ENCODE measurements at regions not wholly inside any gene's neighbourhood (a gene's known extent, or its start where the extent isn't known, plus 50 kb on each side); places are given as distances from the start of the nearest gene placed in this dataset.

DNA sequence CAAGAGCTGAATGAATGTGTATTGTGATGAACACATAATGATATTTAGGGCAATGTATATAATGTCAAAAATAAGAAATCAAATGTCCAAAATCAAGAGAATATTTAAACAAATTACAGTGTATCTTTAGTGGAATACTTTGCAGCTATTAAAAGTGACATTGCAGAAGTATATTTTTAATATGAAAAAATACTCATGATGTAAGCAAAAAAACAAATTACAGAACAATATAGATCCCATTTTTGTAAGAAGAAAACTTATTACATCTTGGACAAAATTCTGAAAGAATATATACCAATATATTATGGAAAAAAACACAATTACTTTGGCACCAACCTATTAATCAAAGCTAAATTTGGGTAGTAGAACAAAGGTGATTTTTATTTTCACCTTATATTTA lies 308.2 kb upstream of the NEBL start:
- POLR2A ChIA-PET, result no interaction called here
- CTCF ChIA-PET, result no interaction called here
- Mint-ChIP-seq H3K4me1 (no peaks in the 10 kb centered on the region), H3K27ac (no peak overlapping the region), H3K27me3 (peaks cover 0 to 26% of the 10 kb centered on the region in 2 donors), H3K9me3 (peaks cover 0 to 9% (median 6%) of the 10 kb centered on the region in 3 donors), H3K4me3 (no peak overlapping the region), H3K36me3 (no peaks in the 10 kb centered on the region)
- H3K36me3 ChIP-seq (ENCODE audit: control insufficient read depth in 2 of 2, extremely low read depth in 1 of 2, insufficient read depth in 1 of 2, low read length in 1 of 2), result no peaks in the 10 kb centered on the region
- DNase-seq (no peak), ATAC-seq (replicated peaks in 1 of 4) (no peak)
- H3K4me3 ChIP-seq (ENCODE audit: control insufficient read depth in 1 of 2, extremely low read depth in 1 of 2, low read length in 1 of 2), result no peak overlapping the region
- H3K27me3 ChIP-seq (replicated peaks in 1 of 2; ENCODE audit: control insufficient read depth in 2 of 2, extremely low read depth in 1 of 2, insufficient read depth in 2 of 2, low read length in 1 of 2), result peaks cover 0 to 2% of the 10 kb centered on the region in 2 experiments
- no peak overlapping the region for H3K27ac ChIP-seq (ENCODE audit: low read length)
- H3K4me1 ChIP-seq (ENCODE audit: control insufficient read depth in 1 of 2, extremely low read depth in 1 of 2, insufficient read depth in 2 of 2, low read length in 2 of 2), result no peaks in the 10 kb centered on the region
- no peaks in the 10 kb centered on the region for H3K9me3 ChIP-seq

DNA sequence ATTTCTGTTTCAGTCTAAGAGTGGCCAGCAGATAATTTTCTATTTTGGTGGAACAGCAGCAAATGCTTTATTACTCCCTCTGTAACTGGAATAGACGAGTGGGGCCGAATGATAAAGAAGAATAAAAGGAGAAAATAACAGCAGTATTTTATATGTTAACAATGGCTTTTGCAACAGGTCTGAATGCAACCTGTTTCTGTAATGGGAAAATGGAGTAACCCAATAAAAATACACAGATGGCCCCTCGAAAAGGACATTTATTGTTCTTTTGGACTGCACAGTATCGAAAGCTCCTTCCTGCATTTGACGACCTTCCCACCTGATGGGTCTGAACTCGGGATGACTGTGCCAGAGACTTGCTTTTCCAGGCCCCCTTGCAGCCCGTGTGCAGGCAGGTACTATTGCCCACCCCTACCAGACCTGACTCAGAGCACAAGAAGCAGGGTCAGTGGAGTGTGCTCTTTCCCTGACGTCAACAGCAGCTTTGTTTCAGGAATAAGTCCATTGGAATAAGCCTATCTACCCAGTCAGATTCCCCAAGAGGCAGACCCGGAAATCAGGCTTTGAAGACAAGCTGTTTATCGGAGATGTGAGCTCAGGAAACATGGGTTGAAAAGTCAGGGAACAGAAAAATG lies 306.5 kb upstream of the NEBL start:
- Mint-ChIP-seq H3K4me1 (no peaks in the 10 kb centered on the region), H3K27me3 (peaks cover 0 to 26% of the 10 kb centered on the region in 2 donors), H3K36me3 (no peaks in the 10 kb centered on the region), H3K9me3 (peaks cover under 1 to 9% (median 8%) of the 10 kb centered on the region in 3 donors), H3K27ac (no peak overlapping the region), H3K4me3 (no peak overlapping the region)
- Histone ChIP-seq H3K4me3 (ENCODE audit: control insufficient read depth in 1 of 2, extremely low read depth in 1 of 2, low read length in 1 of 2) (no peak overlapping the region), H3K9me3 (no peaks in the 10 kb centered on the region), H3K27me3 (replicated peaks in 1 of 2; ENCODE audit: control insufficient read depth in 2 of 2, extremely low read depth in 1 of 2, insufficient read depth in 2 of 2, low read length in 1 of 2) (peaks cover 0 to 2% of the 10 kb centered on the region in 2 experiments), H3K27ac (ENCODE audit: low read length) (no peak overlapping the region), H3K4me1 (ENCODE audit: control insufficient read depth in 1 of 2, extremely low read depth in 1 of 2, insufficient read depth in 2 of 2, low read length in 2 of 2) (no peaks in the 10 kb centered on the region), H3K36me3 (ENCODE audit: control insufficient read depth in 2 of 2, extremely low read depth in 1 of 2, insufficient read depth in 1 of 2, low read length in 1 of 2) (no peaks in the 10 kb centered on the region)
- POLR2A ChIA-PET, result no interaction called here
- CTCF ChIA-PET, result interaction anchor here in 1 of 2 donors (0.7 kb wide), 1 partner anchor 933 kb away, joined by 3 read pairs; no protein-coding TSS in a partner anchor
- ATAC-seq (replicated peaks in 1 of 4) (no peak), DNase-seq (no peak)
- WGBS (ENCODE audit: insufficient coverage), result 66% methylated on average over 7 of the region's 10 CpGs

DNA sequence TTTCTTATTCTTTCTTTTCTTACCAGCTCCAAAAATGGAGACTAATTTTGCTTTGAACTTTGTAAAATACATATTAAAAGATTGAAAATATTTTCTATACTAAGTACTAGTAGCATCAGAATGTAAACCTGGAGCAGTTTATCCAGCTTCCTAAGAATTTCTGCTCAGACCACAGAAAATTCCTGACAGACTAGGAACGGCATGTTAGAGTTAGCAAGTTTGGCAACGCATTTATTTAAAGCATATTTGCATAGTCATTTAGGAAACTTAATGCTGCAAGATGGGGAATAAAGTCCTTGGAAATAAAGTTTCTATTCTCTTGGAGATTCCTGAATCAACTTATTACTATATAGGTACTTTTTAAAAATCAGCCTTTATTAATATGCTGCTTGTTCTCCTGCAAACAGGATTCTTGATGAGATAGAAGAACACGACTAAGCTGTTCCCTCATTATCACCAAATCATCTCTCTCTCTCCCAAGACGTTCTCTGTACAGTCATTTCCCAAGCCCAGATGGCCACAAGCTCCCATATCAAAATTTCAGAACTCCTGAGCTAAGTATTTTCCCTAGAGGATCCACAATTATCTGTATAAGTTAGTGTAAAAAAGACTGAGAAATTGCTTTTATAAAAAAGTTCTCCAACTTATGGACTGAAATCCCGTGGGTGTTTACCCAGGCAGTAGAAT lies 305.8 kb upstream of the NEBL start:
- Histone ChIP-seq H3K27me3 (replicated peaks in 1 of 2; ENCODE audit: control insufficient read depth in 2 of 2, extremely low read depth in 1 of 2, insufficient read depth in 2 of 2, low read length in 1 of 2) (peaks cover 0 to 2% of the 10 kb centered on the region in 2 experiments), H3K4me1 (ENCODE audit: control insufficient read depth in 1 of 2, extremely low read depth in 1 of 2, insufficient read depth in 2 of 2, low read length in 2 of 2) (no peaks in the 10 kb centered on the region), H3K4me3 (ENCODE audit: control insufficient read depth in 1 of 2, extremely low read depth in 1 of 2, low read length in 1 of 2) (no peak overlapping the region), H3K9me3 (no peaks in the 10 kb centered on the region), H3K27ac (ENCODE audit: low read length) (no peak overlapping the region), H3K36me3 (ENCODE audit: control insufficient read depth in 2 of 2, extremely low read depth in 1 of 2, insufficient read depth in 1 of 2, low read length in 1 of 2) (no peaks in the 10 kb centered on the region)
- Mint-ChIP-seq H3K27me3 (peaks cover 0 to 25% of the 10 kb centered on the region in 2 donors), H3K36me3 (no peaks in the 10 kb centered on the region), H3K9me3 (peaks cover 7 to 12% (median 8%) of the 10 kb centered on the region in 3 donors), H3K4me3 (no peak overlapping the region), H3K4me1 (no peaks in the 10 kb centered on the region), H3K27ac (no peak overlapping the region)
- no peak for DNase-seq
- ChIA-PET POLR2A (no interaction called here), CTCF (no interaction called here)
- no CpG with 5 or more reads among the region's 5 CpGs for WGBS (ENCODE audit: insufficient coverage)
- ATAC-seq (replicated peaks in 1 of 4), result no peak

DNA sequence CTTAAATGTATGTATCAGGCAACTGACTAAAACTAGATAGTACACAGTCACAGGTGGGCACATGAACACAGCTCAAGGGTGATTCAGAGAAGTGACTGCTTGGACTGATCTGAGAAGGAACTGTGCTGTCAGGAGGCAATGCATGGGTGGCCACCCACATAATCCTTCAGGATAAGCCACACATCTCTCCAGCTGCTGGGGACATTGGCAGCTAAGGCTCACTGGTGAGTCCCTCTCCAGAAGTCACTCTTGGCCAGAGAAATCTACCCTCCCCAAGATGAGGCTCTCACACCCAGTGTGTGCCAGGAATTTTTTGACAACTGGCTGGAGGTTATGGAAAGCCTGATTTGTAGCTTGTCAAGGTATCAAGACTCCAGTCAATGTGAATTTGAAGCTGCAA lies 302.4 kb upstream of the NEBL start:
- peaks cover 0 to 32% of the 10 kb centered on the region in 2 donors for H3K27me3 Mint-ChIP-seq
- H3K4me1 Mint-ChIP-seq, result no peaks in the 10 kb centered on the region
- ATAC-seq (replicated peaks in 1 of 4) (no peak), DNase-seq (no peak)
- no peaks in the 10 kb centered on the region for H3K36me3 ChIP-seq (ENCODE audit: control insufficient read depth in 2 of 2, extremely low read depth in 1 of 2, insufficient read depth in 1 of 2, low read length in 1 of 2)
- no peak overlapping the region for H3K4me3 ChIP-seq (ENCODE audit: control insufficient read depth in 1 of 2, extremely low read depth in 1 of 2, low read length in 1 of 2)
- ChIA-PET POLR2A (no interaction called here), CTCF (no interaction called here)
- H3K4me3 Mint-ChIP-seq, result no peak overlapping the region
- H3K27ac ChIP-seq (ENCODE audit: low read length), result no peak overlapping the region
- H3K9me3 ChIP-seq, result no peaks in the 10 kb centered on the region
- H3K36me3 Mint-ChIP-seq, result no peaks in the 10 kb centered on the region
- peaks cover 0 to 5% of the 10 kb centered on the region in 2 experiments for H3K27me3 ChIP-seq (replicated peaks in 1 of 2; ENCODE audit: control insufficient read depth in 2 of 2, extremely low read depth in 1 of 2, insufficient read depth in 2 of 2, low read length in 1 of 2)
- H3K9me3 Mint-ChIP-seq, result peaks cover 11 to 13% (median 11%) of the 10 kb centered on the region in 3 donors
- no peak overlapping the region for H3K27ac Mint-ChIP-seq
- H3K4me1 ChIP-seq (ENCODE audit: control insufficient read depth in 1 of 2, extremely low read depth in 1 of 2, insufficient read depth in 2 of 2, low read length in 2 of 2), result no peaks in the 10 kb centered on the region

DNA sequence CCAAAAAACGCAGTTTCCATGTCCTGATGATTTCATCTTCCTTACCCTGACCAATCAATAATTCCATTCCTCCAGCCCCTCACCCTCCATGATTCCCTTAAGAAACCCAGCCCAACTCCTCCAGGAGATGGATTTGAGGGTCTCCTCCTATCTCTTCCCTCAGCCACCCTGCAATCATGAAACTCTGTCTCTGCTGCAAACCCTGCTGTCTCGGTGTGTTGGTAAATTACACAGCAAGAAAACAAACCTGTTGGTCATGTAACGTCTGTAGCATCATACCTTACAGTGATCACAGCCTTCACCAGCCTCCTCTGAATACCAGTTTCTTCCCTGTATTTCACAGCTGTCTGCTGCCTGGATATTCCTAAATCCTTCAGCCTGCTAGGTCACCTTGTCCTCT lies 300.7 kb upstream of the NEBL start:
- no peak for ATAC-seq (replicated peaks in 1 of 4)
- ChIA-PET CTCF (no interaction called here), POLR2A (no interaction called here)
- Histone ChIP-seq H3K4me1 (ENCODE audit: control insufficient read depth in 1 of 2, extremely low read depth in 1 of 2, insufficient read depth in 2 of 2, low read length in 2 of 2) (no peaks in the 10 kb centered on the region), H3K9me3 (no peaks in the 10 kb centered on the region), H3K4me3 (ENCODE audit: control insufficient read depth in 1 of 2, extremely low read depth in 1 of 2, low read length in 1 of 2) (no peak overlapping the region), H3K27ac (ENCODE audit: low read length) (no peak overlapping the region), H3K27me3 (replicated peaks in 1 of 2; ENCODE audit: control insufficient read depth in 2 of 2, extremely low read depth in 1 of 2, insufficient read depth in 2 of 2, low read length in 1 of 2) (peaks cover 0 to 5% of the 10 kb centered on the region in 2 experiments), H3K36me3 (ENCODE audit: control insufficient read depth in 2 of 2, extremely low read depth in 1 of 2, insufficient read depth in 1 of 2, low read length in 1 of 2) (no peaks in the 10 kb centered on the region)
- Mint-ChIP-seq H3K4me1 (no peaks in the 10 kb centered on the region), H3K36me3 (no peaks in the 10 kb centered on the region), H3K27me3 (peaks cover 2 to 24% of the 10 kb centered on the region in 2 donors), H3K27ac (no peak overlapping the region), H3K9me3 (peaks cover 11 to 13% (median 11%) of the 10 kb centered on the region in 3 donors), H3K4me3 (no peak overlapping the region)
- no peak for DNase-seq
- WGBS (ENCODE audit: insufficient coverage), result 54% methylated on average over 3 of the region's 3 CpGs

DNA sequence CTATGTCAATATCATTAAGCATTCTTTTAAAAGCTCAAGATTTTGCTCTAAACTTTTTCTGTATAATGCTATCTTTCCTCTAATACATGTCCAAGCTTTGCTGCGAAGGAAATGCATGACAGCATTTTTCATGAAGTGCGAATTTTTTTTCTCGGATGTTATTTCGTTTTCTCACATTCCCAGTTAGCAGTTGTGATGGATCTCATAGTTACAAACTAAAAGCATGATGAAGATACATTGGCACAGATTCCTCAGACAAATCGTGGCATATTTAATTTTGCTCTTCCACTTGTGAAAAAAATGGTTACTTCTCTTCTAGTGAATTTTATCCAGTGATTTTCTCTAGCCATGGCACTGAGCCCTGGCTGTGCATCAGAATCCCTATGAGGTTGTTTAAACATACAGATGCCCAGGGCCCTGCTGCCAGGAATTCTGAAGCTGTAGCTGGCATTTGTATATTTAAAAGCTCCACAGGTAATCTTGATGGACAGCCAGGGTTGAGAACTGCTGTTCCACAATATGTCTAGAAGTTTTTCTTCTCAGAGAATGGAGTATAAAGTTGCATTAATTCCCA lies 299.8 kb upstream of the NEBL start:
- H3K9me3 ChIP-seq, result no peaks in the 10 kb centered on the region
- ATAC-seq (replicated peaks in 1 of 4), result no peak
- H3K27ac ChIP-seq (ENCODE audit: low read length), result no peak overlapping the region
- H3K9me3 Mint-ChIP-seq, result peaks cover 11 to 13% (median 11%) of the 10 kb centered on the region in 3 donors
- ChIA-PET POLR2A (no interaction called here), CTCF (interaction anchor here in 1 of 2 donors (0.6 kb wide), 1 partner anchor 1883 kb away, joined by 3 read pairs; no protein-coding TSS in a partner anchor)
- 91% methylated on average over 4 of the region's 5 CpGs for WGBS (ENCODE audit: insufficient coverage)
- H3K27ac Mint-ChIP-seq, result no peak overlapping the region
- H3K27me3 ChIP-seq (replicated peaks in 1 of 2; ENCODE audit: control insufficient read depth in 2 of 2, extremely low read depth in 1 of 2, insufficient read depth in 2 of 2, low read length in 1 of 2), result peaks cover 0 to 8% of the 10 kb centered on the region in 2 experiments
- H3K4me1 ChIP-seq (ENCODE audit: control insufficient read depth in 1 of 2, extremely low read depth in 1 of 2, insufficient read depth in 2 of 2, low read length in 2 of 2), result no peaks in the 10 kb centered on the region
- H3K4me3 ChIP-seq (ENCODE audit: control insufficient read depth in 1 of 2, extremely low read depth in 1 of 2, low read length in 1 of 2), result no peak overlapping the region
- peaks cover 2 to 25% of the 10 kb centered on the region in 2 donors for H3K27me3 Mint-ChIP-seq
- H3K36me3 Mint-ChIP-seq, result no peaks in the 10 kb centered on the region
- DNase-seq, result no peak
- H3K4me1 Mint-ChIP-seq, result no peaks in the 10 kb centered on the region
- H3K4me3 Mint-ChIP-seq, result no peak overlapping the region
- H3K36me3 ChIP-seq (ENCODE audit: control insufficient read depth in 2 of 2, extremely low read depth in 1 of 2, insufficient read depth in 1 of 2, low read length in 1 of 2), result no peaks in the 10 kb centered on the region

Measured in T-cell (primary cell).